ENCODE measurements at regions not wholly inside any gene's neighbourhood (a gene's known extent, or its start where the extent isn't known, plus 50 kb on each side); places are given as distances from the start of the nearest gene placed in this dataset.

GRCh38 chr2:14423145-14423906 is 209.2 kb upstream of the LRATD1 start:
- no peak overlapping the region for H3K4me3 ChIP-seq
- H3K27ac ChIP-seq, result no peak overlapping the region

GRCh38 chr2:14424478-14425390 is 207.8 kb upstream of the LRATD1 start:
- Histone ChIP-seq H3K27ac (no peak overlapping the region), H3K36me3 (no peaks in the 10 kb centered on the region), H3K4me1 (ENCODE audit: low read depth) (no peaks in the 10 kb centered on the region), H3K4me3 (no peak overlapping the region), H3K27me3 (no peaks in the 10 kb centered on the region), H3K9me3 (ENCODE audit: low read depth) (no peaks in the 10 kb centered on the region)
- no peak for DNase-seq (ENCODE audit: low read depth in 1 of 2, low spot score in 1 of 2)
- no peak for TF ChIP-seq CTCF (IDR thresholded peaks at IDR 0.05; ENCODE audit: low read depth, low read length)

More at GRCh38 chr2:14423145-14423906, 209.2 kb upstream of the LRATD1 start:
- no peaks in the 10 kb centered on the region for H3K36me3 ChIP-seq
- H3K27me3 ChIP-seq, result no peaks in the 10 kb centered on the region
- TF ChIP-seq CTCF (IDR thresholded peaks at IDR 0.05; ENCODE audit: low read depth, low read length), result no peak
- H3K4me1 ChIP-seq (ENCODE audit: low read depth), result no peaks in the 10 kb centered on the region
- DNase-seq (ENCODE audit: low read depth in 1 of 2, low spot score in 1 of 2), result no peak
- no peaks in the 10 kb centered on the region for H3K9me3 ChIP-seq (ENCODE audit: low read depth)

- H3K27me3 ChIP-seq, result no peaks in the 10 kb centered on the region
- TF ChIP-seq CTCF (IDR thresholded peaks at IDR 0.05; ENCODE audit: low read depth, low read length), result no peak
- H3K27ac ChIP-seq, result no peak overlapping the region
- H3K4me3 ChIP-seq, result no peak overlapping the region
- no peaks in the 10 kb centered on the region for H3K9me3 ChIP-seq (ENCODE audit: low read depth)
- no peaks in the 10 kb centered on the region for H3K36me3 ChIP-seq
- DNase-seq (ENCODE audit: low read depth in 1 of 2, low spot score in 1 of 2), result no peak
- no peaks in the 10 kb centered on the region for H3K4me1 ChIP-seq (ENCODE audit: low read depth)
Measured at GRCh38 chr2:14425869-14426268, 206.6 kb upstream of the LRATD1 start.

- H3K4me1 ChIP-seq (ENCODE audit: low read depth), result no peaks in the 10 kb centered on the region
- no peak overlapping the region for H3K27ac ChIP-seq
- H3K36me3 ChIP-seq, result no peaks in the 10 kb centered on the region
- no peaks in the 10 kb centered on the region for H3K27me3 ChIP-seq
- TF ChIP-seq CTCF (IDR thresholded peaks at IDR 0.05; ENCODE audit: low read depth, low read length), result no peak
- H3K9me3 ChIP-seq (ENCODE audit: low read depth), result no peaks in the 10 kb centered on the region
- DNase-seq (ENCODE audit: low read depth in 1 of 2, low spot score in 1 of 2), result no peak
- no peak overlapping the region for H3K4me3 ChIP-seq
Measured at GRCh38 chr2:14428056-14428455, 204.5 kb upstream of the LRATD1 start.

- no peaks in the 10 kb centered on the region for H3K9me3 ChIP-seq (ENCODE audit: low read depth)
- no peak overlapping the region for H3K4me3 ChIP-seq
- H3K4me1 ChIP-seq (ENCODE audit: low read depth), result no peaks in the 10 kb centered on the region
- no peaks in the 10 kb centered on the region for H3K27me3 ChIP-seq
- no peak for DNase-seq (ENCODE audit: low read depth in 1 of 2, low spot score in 1 of 2)
- TF ChIP-seq CTCF (IDR thresholded peaks at IDR 0.05; ENCODE audit: low read depth, low read length), result no peak
- no peak overlapping the region for H3K27ac ChIP-seq
- no peaks in the 10 kb centered on the region for H3K36me3 ChIP-seq
Measured at GRCh38 chr2:14433946-14434495, 198.5 kb upstream of the LRATD1 start.

Data from cardiac muscle cell (in vitro differentiated cells and primary cell).